ENCODE measurements at regions not wholly inside any gene's neighbourhood (a gene's known extent, or its start where the extent isn't known, plus 50 kb on each side); places are given as distances from the start of the nearest gene placed in this dataset.

GRCh38 chr22:23404689-23405365 lies 175.3 kb downstream of the IGLL1 start (continued):
- peak; percentile 71; the same call in 1 of the 2 replicates for TF ChIP-seq ZFX (CRISPR knock-in tag; IDR thresholded peaks at IDR 0.05; ENCODE audit: low read depth)
- 0 out of 2 replicates have a peak, but pooled peaks have one; percentile 77 for TF ChIP-seq ZBTB49 (CRISPR knock-in tag; IDR thresholded peaks at IDR 0.05; ENCODE audit: borderline replicate concordance)
- no peak for TF ChIP-seq SYNCRIP (IDR thresholded peaks at IDR 0.05; ENCODE audit: insufficient read depth, low read depth, low read length)
- 0 out of 2 replicates have a peak, but pooled peaks have one; percentile 19 for TF ChIP-seq TAF1 (CRISPR knock-in tag; IDR thresholded peaks at IDR 0.05)
- no peak for TF ChIP-seq KDM6A (CRISPR knock-in tag; IDR thresholded peaks at IDR 0.05; ENCODE audit: low read depth)
- TF ChIP-seq, protein P1, sequence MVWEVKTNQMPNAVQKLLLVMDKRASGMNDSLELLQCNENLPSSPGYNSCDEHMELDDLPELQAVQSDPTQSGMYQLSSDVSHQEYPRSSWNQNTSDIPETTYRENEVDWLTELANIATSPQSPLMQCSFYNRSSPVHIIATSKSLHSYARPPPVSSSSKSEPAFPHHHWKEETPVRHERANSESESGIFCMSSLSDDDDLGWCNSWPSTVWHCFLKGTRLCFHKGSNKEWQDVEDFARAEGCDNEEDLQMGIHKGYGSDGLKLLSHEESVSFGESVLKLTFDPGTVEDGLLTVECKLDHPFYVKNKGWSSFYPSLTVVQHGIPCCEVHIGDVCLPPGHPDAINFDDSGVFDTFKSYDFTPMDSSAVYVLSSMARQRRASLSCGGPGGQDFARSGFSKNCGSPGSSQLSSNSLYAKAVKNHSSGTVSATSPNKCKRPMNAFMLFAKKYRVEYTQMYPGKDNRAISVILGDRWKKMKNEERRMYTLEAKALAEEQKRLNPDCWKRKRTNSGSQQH (CRISPR knock-in tag; IDR thresholded peaks at IDR 0.05; ENCODE audit: low read depth): 0 out of 2 replicates have a peak, but pooled peaks have one; percentile 64
- no peak for TF ChIP-seq ZNF883 (CRISPR knock-in tag; IDR thresholded peaks at IDR 0.05; ENCODE audit: not compliant biosample characterization)
- peak; percentile 73; the same call in 1 of the 2 replicates for TF ChIP-seq ZFYVE20 (CRISPR knock-in tag; IDR thresholded peaks at IDR 0.05; ENCODE audit: borderline replicate concordance, low read depth)
- peak; percentile 91 for TF ChIP-seq ZNF724P (CRISPR knock-in tag; IDR thresholded peaks at IDR 0.05; ENCODE audit: borderline replicate concordance)
- TF ChIP-seq BORCS8-MEF2B (CRISPR knock-in tag; IDR thresholded peaks at IDR 0.05): peak; percentile 95
- TF ChIP-seq CHCHD3 (CRISPR knock-in tag; IDR thresholded peaks at IDR 0.05): peak; percentile 65; the same call in 1 of the 2 replicates
- TF ChIP-seq HNRNPL (IDR thresholded peaks at IDR 0.05; ENCODE audit: low read depth, low read length): no peak
- no peak for TF ChIP-seq NPAS2 (CRISPR knock-in tag; IDR thresholded peaks at IDR 0.05; ENCODE audit: borderline replicate concordance)
- no peak for TF ChIP-seq ZNF296 (CRISPR knock-in tag; conservative IDR thresholded peaks at IDR 0.05)
- TF ChIP-seq ZNF512 (CRISPR knock-in tag; IDR thresholded peaks at IDR 0.05): no peak
- TF ChIP-seq ZNF792 (CRISPR knock-in tag; IDR thresholded peaks at IDR 0.05): peak; percentile 86; the same call in 1 of the 2 replicates
- TF ChIP-seq, protein P2, sequence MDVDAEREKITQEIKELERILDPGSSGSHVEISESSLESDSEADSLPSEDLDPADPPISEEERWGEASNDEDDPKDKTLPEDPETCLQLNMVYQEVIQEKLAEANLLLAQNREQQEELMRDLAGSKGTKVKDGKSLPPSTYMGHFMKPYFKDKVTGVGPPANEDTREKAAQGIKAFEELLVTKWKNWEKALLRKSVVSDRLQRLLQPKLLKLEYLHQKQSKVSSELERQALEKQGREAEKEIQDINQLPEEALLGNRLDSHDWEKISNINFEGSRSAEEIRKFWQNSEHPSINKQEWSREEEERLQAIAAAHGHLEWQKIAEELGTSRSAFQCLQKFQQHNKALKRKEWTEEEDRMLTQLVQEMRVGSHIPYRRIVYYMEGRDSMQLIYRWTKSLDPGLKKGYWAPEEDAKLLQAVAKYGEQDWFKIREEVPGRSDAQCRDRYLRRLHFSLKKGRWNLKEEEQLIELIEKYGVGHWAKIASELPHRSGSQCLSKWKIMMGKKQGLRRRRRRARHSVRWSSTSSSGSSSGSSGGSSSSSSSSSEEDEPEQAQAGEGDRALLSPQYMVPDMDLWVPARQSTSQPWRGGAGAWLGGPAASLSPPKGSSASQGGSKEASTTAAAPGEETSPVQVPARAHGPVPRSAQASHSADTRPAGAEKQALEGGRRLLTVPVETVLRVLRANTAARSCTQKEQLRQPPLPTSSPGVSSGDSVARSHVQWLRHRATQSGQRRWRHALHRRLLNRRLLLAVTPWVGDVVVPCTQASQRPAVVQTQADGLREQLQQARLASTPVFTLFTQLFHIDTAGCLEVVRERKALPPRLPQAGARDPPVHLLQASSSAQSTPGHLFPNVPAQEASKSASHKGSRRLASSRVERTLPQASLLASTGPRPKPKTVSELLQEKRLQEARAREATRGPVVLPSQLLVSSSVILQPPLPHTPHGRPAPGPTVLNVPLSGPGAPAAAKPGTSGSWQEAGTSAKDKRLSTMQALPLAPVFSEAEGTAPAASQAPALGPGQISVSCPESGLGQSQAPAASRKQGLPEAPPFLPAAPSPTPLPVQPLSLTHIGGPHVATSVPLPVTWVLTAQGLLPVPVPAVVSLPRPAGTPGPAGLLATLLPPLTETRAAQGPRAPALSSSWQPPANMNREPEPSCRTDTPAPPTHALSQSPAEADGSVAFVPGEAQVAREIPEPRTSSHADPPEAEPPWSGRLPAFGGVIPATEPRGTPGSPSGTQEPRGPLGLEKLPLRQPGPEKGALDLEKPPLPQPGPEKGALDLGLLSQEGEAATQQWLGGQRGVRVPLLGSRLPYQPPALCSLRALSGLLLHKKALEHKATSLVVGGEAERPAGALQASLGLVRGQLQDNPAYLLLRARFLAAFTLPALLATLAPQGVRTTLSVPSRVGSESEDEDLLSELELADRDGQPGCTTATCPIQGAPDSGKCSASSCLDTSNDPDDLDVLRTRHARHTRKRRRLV (CRISPR knock-in tag; IDR thresholded peaks at IDR 0.05): no peak
